HG02938 (cell line): ENCODE measurements at regions not wholly inside any gene's neighbourhood (a gene's known extent, or its start where the extent isn't known, plus 50 kb on each side); places are given as distances from the start of the nearest gene placed in this dataset.
"Not testable (repeated sequence)": the region's sequence is repeated elsewhere in the genome, so short reads cannot be mapped to it uniquely, and the experiment has no call there.

ENCODE experiments used
- ATAC-seq: cut with Tn5 transposase; IDR thresholded peaks from one replicate; pipeline ENCODE4 v1.9.1; 2021; ENCODE audit warnings: mild to moderate bottlenecking, moderate library complexity; ENCODE audit not compliant: unreplicated experiment

GRCh38 chr11:135015966-135016365 is 603.9 kb upstream of the B3GAT1 start:
- no peak for ATAC-seq

- not testable (repeated sequence) for ATAC-seq
Observed at GRCh38 chr11:135011313-135011712, 599.3 kb upstream of the B3GAT1 start.

GRCh38 chr11:135009125-135009524 is 597.1 kb upstream of the B3GAT1 start:
- ATAC-seq: no peak

- ATAC-seq: no peak
Observed at GRCh38 chr11:135008412-135008811, 596.4 kb upstream of the B3GAT1 start.

- ATAC-seq: no peak
Observed at GRCh38 chr11:135008001-135008405, 596.0 kb upstream of the B3GAT1 start.

- no peak for ATAC-seq
Observed at GRCh38 chr11:135006800-135007199, 594.8 kb upstream of the B3GAT1 start.

- no peak for ATAC-seq
Observed at GRCh38 chr11:135004495-135004894, 592.5 kb upstream of the B3GAT1 start.

- no peak for ATAC-seq
Observed at GRCh38 chr11:135002236-135002635, 590.2 kb upstream of the B3GAT1 start.

- ATAC-seq: no peak
Observed at GRCh38 chr11:135001581-135001980, 589.5 kb upstream of the B3GAT1 start.

GRCh38 chr11:135001065-135001464 is 589.0 kb upstream of the B3GAT1 start:
- not testable (repeated sequence) for ATAC-seq

- ATAC-seq: no peak
Observed at GRCh38 chr11:134999590-134999989, 587.5 kb upstream of the B3GAT1 start.

GRCh38 chr11:134997652-134998320 is 585.7 kb upstream of the B3GAT1 start:
- ATAC-seq: no peak

- ATAC-seq: no peak
Observed at GRCh38 chr11:134995741-134996140, 583.7 kb upstream of the B3GAT1 start.

- no peak for ATAC-seq
Observed at GRCh38 chr11:134994431-134994830, 582.4 kb upstream of the B3GAT1 start.

GRCh38 chr11:134993691-134994243 is 581.7 kb upstream of the B3GAT1 start:
- ATAC-seq: no peak

GRCh38 chr11:134992981-134993380 is 580.9 kb upstream of the B3GAT1 start:
- no peak for ATAC-seq

GRCh38 chr11:134988495-134988894 is 576.5 kb upstream of the B3GAT1 start:
- ATAC-seq: no peak

GRCh38 chr11:134987822-134988221 is 575.8 kb upstream of the B3GAT1 start:
- no peak for ATAC-seq

GRCh38 chr11:134987223-134987768 is 575.3 kb upstream of the B3GAT1 start:
- ATAC-seq: no peak

GRCh38 chr11:134984421-134984820 is 572.4 kb upstream of the B3GAT1 start:
- ATAC-seq: no peak

- not testable (repeated sequence) for ATAC-seq
Observed at GRCh38 chr11:134982432-134982831, 570.4 kb upstream of the B3GAT1 start.

GRCh38 chr11:134981835-134982234 is 569.8 kb upstream of the B3GAT1 start:
- ATAC-seq: no peak
